Ishikawa (cell line): ENCODE measurements at regions not wholly inside any gene's neighbourhood (a gene's known extent, or its start where the extent isn't known, plus 50 kb on each side); places are given as distances from the start of the nearest gene placed in this dataset.

Experiments
- EP300 ChIP-seq: IDR thresholded peaks from 2 replicates; pipeline ENCODE4 v1.6.1; 2012; ENCODE audit warnings: borderline replicate concordance
- TAF1 ChIP-seq: IDR thresholded peaks from 2 replicates; pipeline ENCODE4 v1.6.1; 2012; ENCODE audit warnings: low read depth, mild to moderate bottlenecking
- TCF12 ChIP-seq: IDR thresholded peaks from 2 replicates; pipeline ENCODE4 v1.6.1; 2012; ENCODE audit warnings: low read depth
- YY1 ChIP-seq: IDR thresholded peaks from 2 replicates; pipeline ENCODE4 v1.6.1; 2012; ENCODE audit warnings: low read depth
- TF ChIP-seq, protein P1 (sequence below): IDR thresholded peaks from 2 replicates; pipeline ENCODE4 v1.6.1; 2012

DNA sequence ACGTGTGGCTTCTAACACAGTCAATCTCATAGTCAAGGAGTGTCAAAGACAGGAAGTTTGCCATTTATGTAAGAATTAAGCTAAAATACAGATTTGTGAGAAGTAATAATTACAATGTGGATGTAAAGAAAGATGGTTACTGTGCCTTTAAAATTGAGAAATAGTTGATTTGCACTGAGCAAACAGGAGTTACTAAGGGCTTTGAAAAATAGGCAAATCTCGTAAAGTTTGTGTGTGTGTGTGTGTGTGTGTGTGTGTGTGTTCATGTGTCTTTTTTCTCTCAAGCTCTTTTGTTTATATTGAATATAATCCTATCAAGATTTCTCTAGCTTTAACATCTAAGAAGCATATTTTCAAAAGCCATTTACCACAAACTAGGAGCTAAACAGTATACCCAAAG lies 2284.5 kb downstream of the LRRC4C start:
- TF ChIP-seq, protein P1, sequence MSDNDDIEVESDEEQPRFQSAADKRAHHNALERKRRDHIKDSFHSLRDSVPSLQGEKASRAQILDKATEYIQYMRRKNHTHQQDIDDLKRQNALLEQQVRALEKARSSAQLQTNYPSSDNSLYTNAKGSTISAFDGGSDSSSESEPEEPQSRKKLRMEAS, result no peak
- TF ChIP-seq YY1 (no peak), TAF1 (no peak), TCF12 (no peak), EP300 (no peak)
